GM21360 (cell line): ENCODE measurements at regions not wholly inside any gene's neighbourhood (a gene's known extent, or its start where the extent isn't known, plus 50 kb on each side); places are given as distances from the start of the nearest gene placed in this dataset.

Experiments
- ATAC-seq: cut with Tn5 transposase; IDR thresholded peaks from one replicate; pipeline ENCODE4 v1.9.1; 2021; ENCODE audit warnings: mild to moderate bottlenecking, moderate library complexity; ENCODE audit not compliant: unreplicated experiment

DNA sequence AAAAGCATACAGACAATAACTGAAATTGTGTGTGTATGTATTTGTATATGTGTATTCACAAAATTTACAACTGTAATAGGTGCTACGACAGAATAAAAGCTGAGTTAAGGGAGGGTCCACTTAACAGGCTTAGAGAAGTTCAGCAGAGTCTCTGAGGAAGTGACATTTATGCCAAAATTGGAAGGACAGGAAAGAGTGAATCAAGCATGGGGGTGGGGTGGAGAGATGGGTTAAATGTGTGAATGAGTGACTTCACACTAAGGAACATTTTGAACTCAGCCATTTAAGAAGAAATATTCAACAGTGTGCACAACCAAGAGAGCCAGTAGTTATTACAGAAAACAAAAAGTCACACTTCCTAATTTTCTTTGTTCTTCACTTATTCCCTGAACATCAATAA is 53.8 kb upstream of the RGS1 start:
- no peak for ATAC-seq

DNA sequence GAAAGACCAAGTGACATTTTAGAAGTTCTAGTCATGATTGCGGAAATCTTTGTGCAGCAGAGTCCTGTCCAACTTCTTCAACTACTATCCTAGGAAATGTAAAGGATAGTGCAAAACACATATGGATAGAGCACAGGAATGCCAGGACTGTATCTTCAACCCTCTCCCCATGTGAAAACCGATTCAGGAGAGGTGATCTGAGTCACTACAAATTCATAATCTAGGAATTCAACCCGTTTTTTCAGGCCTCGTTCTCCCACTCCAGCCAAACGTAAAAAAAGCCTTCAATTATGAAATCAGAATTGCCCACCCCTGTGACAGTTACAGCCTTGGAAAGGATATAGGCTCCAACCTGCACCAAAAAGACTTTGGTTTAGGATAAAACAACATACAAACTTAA is 52.9 kb upstream of the RGS1 start:
- no peak for ATAC-seq

DNA sequence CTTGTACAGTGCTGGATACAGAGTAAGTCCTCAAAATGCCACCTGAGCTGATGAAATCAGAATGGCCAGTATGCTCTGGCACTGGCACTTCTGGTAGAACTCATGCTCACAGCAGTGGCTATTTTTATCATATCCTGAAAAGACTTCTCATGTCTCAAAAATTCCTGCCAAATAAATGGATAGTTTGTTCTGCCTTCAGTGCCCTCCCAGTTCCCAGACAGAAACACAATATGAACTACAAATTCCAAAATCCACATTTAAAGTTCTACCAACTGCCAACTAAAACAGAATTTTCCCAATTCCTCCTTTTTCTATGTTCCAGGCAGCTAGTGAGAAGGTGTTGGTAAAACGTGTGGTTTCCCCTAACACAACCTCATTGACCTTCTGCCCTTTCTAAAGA is 51.4 kb upstream of the RGS1 start:
- no peak for ATAC-seq
